ENCODE measurements at regions not wholly inside any gene's neighbourhood (a gene's known extent, or its start where the extent isn't known, plus 50 kb on each side); places are given as distances from the start of the nearest gene placed in this dataset.

DNA sequence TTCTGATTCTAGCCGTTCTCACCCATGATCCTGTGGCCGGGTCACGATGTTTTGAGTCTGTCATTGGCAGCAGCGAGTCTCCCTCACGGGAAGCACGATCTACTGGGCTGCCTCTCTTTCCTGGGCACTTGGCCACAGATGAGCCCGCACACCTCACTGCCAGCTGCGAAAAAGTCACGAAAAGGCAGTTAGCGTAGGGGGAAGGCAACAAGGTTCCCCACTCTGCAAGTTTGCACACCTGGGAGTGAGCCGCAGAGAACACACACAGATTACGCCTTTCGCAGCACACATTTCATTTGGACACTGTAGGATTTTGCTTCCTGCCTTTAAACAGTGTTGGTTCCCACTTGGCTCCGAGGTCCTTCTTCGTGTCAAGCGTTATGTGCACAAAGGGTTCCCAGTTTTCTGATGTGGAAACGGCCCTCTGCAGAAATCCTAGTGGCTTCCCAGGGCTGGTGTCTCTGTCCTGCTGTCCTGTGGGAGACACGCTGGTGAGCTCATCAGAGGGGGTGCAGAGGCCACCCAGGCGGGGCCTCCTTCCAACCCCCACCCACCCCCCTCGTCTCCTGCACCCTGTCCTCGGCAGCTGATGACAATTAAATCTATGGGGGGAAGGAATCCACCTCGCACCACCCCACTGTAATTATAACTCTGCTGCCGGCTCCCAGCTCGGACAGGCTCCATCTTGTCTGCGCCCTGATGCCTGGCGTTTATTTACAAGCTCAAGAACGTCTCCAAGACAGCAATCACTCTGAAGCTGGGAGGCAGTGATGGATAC lies 157.3 kb upstream of the SALL3 start:
- TF ChIP-seq CTCF (conservative IDR thresholded peaks at IDR 0.05 in 1 of 2, IDR thresholded peaks at IDR 0.05 in 1 of 2; ENCODE audit: low read depth in 1 of 2, low read length in 2 of 2) (no peak), EZH2 (IDR thresholded peaks at IDR 0.05; ENCODE audit: low read length, missing control alignments) (no peak)

Data from fibroblast of lung (primary cell).